ENCODE measurements at regions not wholly inside any gene's neighbourhood (a gene's known extent, or its start where the extent isn't known, plus 50 kb on each side); places are given as distances from the start of the nearest gene placed in this dataset.

GRCh38 chr18:43668866-43669265 is 391.6 kb upstream of the SYT4 start:
- TF ChIP-seq FOXK1 (CRISPR knock-in tag; IDR thresholded peaks at IDR 0.05) (no peak), TCF7 (CRISPR knock-in tag; IDR thresholded peaks at IDR 0.05; ENCODE audit: low read depth) (no peak)
